GM12878 (cell line): ENCODE measurements at regions not wholly inside any gene's neighbourhood (a gene's known extent, or its start where the extent isn't known, plus 50 kb on each side); places are given as distances from the start of the nearest gene placed in this dataset.

Experiments used
- ATAC-seq: fragments of 200-7000 bp; cut with Tn5 transposase; 3 replicates; pipeline ENCODE4 v1.9.1; 2020; ENCODE audit warnings: mild to moderate bottlenecking, moderate library complexity
- BruUV-seq: library from RNA; stranded (reverse); fragments of 400-500 nt; replicated peaks from 2 replicates; lab custom pipeline; 2021; lab: Mats Ljungman, UMichigan
- CTCF ChIA-PET: fragments of 300-600 bp; sonication (Branson Sonifier 250); formaldehyde crosslinking; extraction: SDS; loops from one replicate; lab custom pipeline; 2021; ENCODE audit warnings: inconsistent platforms; lab: Yijun Ruan, JAX
- POLR2A ChIA-PET: fragments of 350-600 bp; formaldehyde crosslinking; extraction: SDS; loops from one replicate; lab custom pipeline; 2021; ENCODE audit warnings: inconsistent platforms; lab: Charles Lee
- RAD21 ChIA-PET: fragments of 300-600 bp; sonication (Branson Sonifier 250); formaldehyde crosslinking; loops from one replicate; lab custom pipeline; 2023; ENCODE audit warnings: antibody characterized with exemption; ENCODE audit not compliant: unreplicated experiment; lab: Charles Lee
- SMC1A ChIA-PET: fragments of 300-600 bp; sonication (Branson Sonifier 250); formaldehyde crosslinking; loops from one replicate; lab custom pipeline; 2023; ENCODE audit not compliant: unreplicated experiment, uncharacterized antibody; lab: Charles Lee
- DNase-seq: peaks from one replicate; pipeline ENCODE4 v3.0.0-alpha.2; 2011; ENCODE audit warnings: low read depth, low spot score
- FAIRE-seq: peaks from 3 replicates; lab custom pipeline; 2011; peaks lifted over from hg19 to GRCh38; lab: Jason Lieb, UNC
- H2AFZ ChIP-seq: 2 replicates; pipeline ENCODE4 v1.6.0; 2011; ENCODE audit warnings: low read depth, low read length, control low read depth; ENCODE audit not compliant: control insufficient read depth
- H3K27ac ChIP-seq: 2 replicates; pipeline ENCODE4 v1.5.1; 2011; ENCODE audit warnings: control low read depth; ENCODE audit not compliant: control insufficient read depth, insufficient read depth
- H3K27me3 ChIP-seq, 2 experiments: replicated peaks in 1 of 2; 2 replicates each; pipeline versions ENCODE4 v1.6.0 to v1.6.1; 2011; ENCODE audit warnings: low read length in 1 of 2; ENCODE audit not compliant: control insufficient read depth in 2 of 2, insufficient read depth in 2 of 2
- H3K36me3 ChIP-seq, 2 experiments: 2 replicates each; pipeline ENCODE4 v1.5.1; 2011; ENCODE audit warnings: low read length in 1 of 2; ENCODE audit not compliant: control insufficient read depth in 2 of 2, insufficient read depth in 2 of 2
- H3K4me1 ChIP-seq: 2 replicates; pipeline ENCODE4 v1.6.1; 2011; ENCODE audit warnings: mild to moderate bottlenecking, low read length, moderate library complexity, mixed read lengths; ENCODE audit not compliant: control insufficient read depth, insufficient read depth
- H3K4me2 ChIP-seq: 2 replicates; pipeline ENCODE4 v1.6.0; 2011; ENCODE audit warnings: control low read depth; ENCODE audit not compliant: control insufficient read depth, insufficient read depth
- H3K4me3 ChIP-seq: fragments of 200-600 bp; sonication (generic); 2 replicates; pipeline ENCODE4 v1.5.1; 2016
- H3K79me2 ChIP-seq: 2 replicates; pipeline ENCODE4 v1.6.0; 2011; ENCODE audit warnings: low read length; ENCODE audit not compliant: control insufficient read depth, insufficient read depth
- H3K9ac ChIP-seq: 2 replicates; pipeline ENCODE4 v1.8.0; 2011; ENCODE audit warnings: low read length, control low read depth, mixed read lengths; ENCODE audit not compliant: control insufficient read depth, insufficient read depth
- H3K9me3 ChIP-seq: replicated peaks from 3 replicates; pipeline ENCODE4 v1.5.1; 2011; ENCODE audit warnings: mild to moderate bottlenecking, low read length; ENCODE audit not compliant: control insufficient read depth, insufficient read depth
- H4K20me1 ChIP-seq: 2 replicates; pipeline ENCODE4 v1.6.0; 2011; ENCODE audit not compliant: control insufficient read depth, insufficient read depth
- BCL11A ChIP-seq: IDR thresholded peaks from 2 replicates; pipeline ENCODE4 v1.6.1; 2011; ENCODE audit warnings: low read depth, low read length
- CBFB ChIP-seq: IDR thresholded peaks from 2 replicates; pipeline ENCODE4 v1.6.1; 2016; ENCODE audit warnings: antibody characterized with exemption, low read depth
- GATAD2B ChIP-seq: fragments of 450-650 bp; conservative IDR thresholded peaks from 2 replicates; pipeline ENCODE4 v1.6.1; 2017; ENCODE audit warnings: low read depth, mild to moderate bottlenecking, moderate library complexity
- HCFC1 ChIP-seq: fragments of 150-350 bp; IDR thresholded peaks from 2 replicates; pipeline ENCODE4 v1.6.1; 2014; ENCODE audit warnings: low read length
- PRDM15 ChIP-seq: fragments of 450-650 bp; formaldehyde crosslinking; IDR thresholded peaks from 2 replicates; pipeline ENCODE4 v1.4.0; 2020; ENCODE audit warnings: mild to moderate bottlenecking, moderate library complexity
- SMARCA5 ChIP-seq: fragments of 450-650 bp; IDR thresholded peaks from 2 replicates; pipeline ENCODE4 v1.6.1; 2017; ENCODE audit warnings: mild to moderate bottlenecking
- SPI1 ChIP-seq: IDR thresholded peaks from 2 replicates; pipeline ENCODE4 v1.6.1; 2011; ENCODE audit warnings: low read depth, mild to moderate bottlenecking, low read length, moderate library complexity, borderline replicate concordance; ENCODE audit not compliant: insufficient read depth
- STAT1 ChIP-seq: fragments of 450-650 bp; conservative IDR thresholded peaks from 2 replicates; pipeline ENCODE4 v1.6.1; 2014; ENCODE audit warnings: antibody characterized with exemption, mild to moderate bottlenecking
- STAT3 ChIP-seq: IDR thresholded peaks from 2 replicates; pipeline ENCODE4 v1.6.1; 2011; ENCODE audit warnings: low read depth, low read length, improper control_type of control experiment
- ZBTB33 ChIP-seq: fragments of 450-650 bp; IDR thresholded peaks from 2 replicates; pipeline ENCODE4 v1.6.1; 2017; ENCODE audit warnings: mild to moderate bottlenecking
- ZSCAN29 ChIP-seq: fragments of 450-650 bp; IDR thresholded peaks from 2 replicates; pipeline ENCODE4 v1.6.1; 2017; ENCODE audit warnings: mild to moderate bottlenecking, moderate library complexity
- WGBS: methylation state at CpG from one replicate; pipeline ENCODE4 v1.1.6; 2016; ENCODE audit warnings: low lambda C conversion rate; ENCODE audit not compliant: insufficient replicate concordance, insufficient coverage; ENCODE audit errors: missing lambda C conversion rate; 5-methylcytosine and 5-hydroxymethylcytosine counted together
- in situ Hi-C: fragments of 300-500 bp; cut with MboI; formaldehyde crosslinking; loops from 9 replicates; pipeline ENCODE4 v1.14.3; 2018; ENCODE audit warnings: mixed read lengths
- intact Hi-C: fragments of 100-400 bp; cut with micrococcal nuclease; formaldehyde crosslinking; loops from one replicate; pipeline ENCODE4 v1.14.2; 2022; ENCODE audit not compliant: unreplicated experiment
- TF ChIP-seq, protein P1 (sequence below): fragments of 150-350 bp; IDR thresholded peaks from 2 replicates; pipeline ENCODE4 v1.6.1; 2014; ENCODE audit warnings: mild to moderate bottlenecking, low read depth, low read length
- TF ChIP-seq, protein P2 (sequence below): IDR thresholded peaks from 2 replicates; pipeline ENCODE4 v1.6.1; 2012; ENCODE audit warnings: low read depth, low read length, improper control_type of control experiment

GRCh38 chr1:168795681-168796080 lies 66.7 kb upstream of the DPT start:
- Histone ChIP-seq H3K9me3 (no peaks in the 10 kb centered on the region), H3K9ac (no peak overlapping the region), H3K27me3 (no peaks in the 10 kb centered on the region), H3K4me2 (no peak overlapping the region), H4K20me1 (no peaks in the 10 kb centered on the region), H3K4me1 (no peaks in the 10 kb centered on the region), H3K36me3 (no peaks in the 10 kb centered on the region), H2AFZ (no peak overlapping the region), H3K79me2 (no peaks in the 10 kb centered on the region), H3K4me3 (no peak overlapping the region), H3K27ac (no peak overlapping the region)
- in situ Hi-C loops (no loop called here), intact Hi-C loops (no loop called here)
- ChIA-PET POLR2A (no interaction called here), CTCF (no interaction called here), SMC1A (no interaction called here), RAD21 (no interaction called here)
- BruUV-seq, result no TSS peak
- FAIRE-seq (no peak), DNase-seq (no peak), ATAC-seq (no peak)
- 37% methylated on average over 3 of the region's 3 CpGs for WGBS
- TF ChIP-seq STAT3 (no peak), ZBTB33 (no peak), GATAD2B (no peak), HCFC1 (no peak), SMARCA5 (no peak), STAT1 (no peak), PRDM15 (CRISPR knock-in tag) (no peak), ZSCAN29 (no peak), BCL11A (no peak), SPI1 (no peak), CBFB (no peak)
- TF ChIP-seq, protein P1, sequence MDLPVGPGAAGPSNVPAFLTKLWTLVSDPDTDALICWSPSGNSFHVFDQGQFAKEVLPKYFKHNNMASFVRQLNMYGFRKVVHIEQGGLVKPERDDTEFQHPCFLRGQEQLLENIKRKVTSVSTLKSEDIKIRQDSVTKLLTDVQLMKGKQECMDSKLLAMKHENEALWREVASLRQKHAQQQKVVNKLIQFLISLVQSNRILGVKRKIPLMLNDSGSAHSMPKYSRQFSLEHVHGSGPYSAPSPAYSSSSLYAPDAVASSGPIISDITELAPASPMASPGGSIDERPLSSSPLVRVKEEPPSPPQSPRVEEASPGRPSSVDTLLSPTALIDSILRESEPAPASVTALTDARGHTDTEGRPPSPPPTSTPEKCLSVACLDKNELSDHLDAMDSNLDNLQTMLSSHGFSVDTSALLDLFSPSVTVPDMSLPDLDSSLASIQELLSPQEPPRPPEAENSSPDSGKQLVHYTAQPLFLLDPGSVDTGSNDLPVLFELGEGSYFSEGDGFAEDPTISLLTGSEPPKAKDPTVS, result no peak
- TF ChIP-seq, protein P2, sequence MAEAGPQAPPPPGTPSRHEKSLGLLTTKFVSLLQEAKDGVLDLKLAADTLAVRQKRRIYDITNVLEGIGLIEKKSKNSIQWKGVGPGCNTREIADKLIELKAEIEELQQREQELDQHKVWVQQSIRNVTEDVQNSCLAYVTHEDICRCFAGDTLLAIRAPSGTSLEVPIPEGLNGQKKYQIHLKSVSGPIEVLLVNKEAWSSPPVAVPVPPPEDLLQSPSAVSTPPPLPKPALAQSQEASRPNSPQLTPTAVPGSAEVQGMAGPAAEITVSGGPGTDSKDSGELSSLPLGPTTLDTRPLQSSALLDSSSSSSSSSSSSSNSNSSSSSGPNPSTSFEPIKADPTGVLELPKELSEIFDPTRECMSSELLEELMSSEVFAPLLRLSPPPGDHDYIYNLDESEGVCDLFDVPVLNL, result no peak
